Fibroblast of the aortic adventitia (primary cell): ENCODE measurements at regions not wholly inside any gene's neighbourhood (a gene's known extent, or its start where the extent isn't known, plus 50 kb on each side); places are given as distances from the start of the nearest gene placed in this dataset.

ENCODE experiments used
- DNase-seq: peaks from one replicate; pipeline ENCODE4 v3.0.0-alpha.2; 2010; ENCODE audit warnings: low read depth
- H3K4me3 ChIP-seq: 2 replicates; pipeline ENCODE4 v1.5.1; 2011; ENCODE audit warnings: low read depth, mild to moderate bottlenecking, control low read depth, low read length, moderate library complexity
- CTCF ChIP-seq: IDR thresholded peaks from 2 replicates; pipeline ENCODE4 v1.5.1; 2011; ENCODE audit warnings: mild to moderate bottlenecking, low read length, control low read depth, inconsistent platforms; ENCODE audit not compliant: insufficient read depth

DNA sequence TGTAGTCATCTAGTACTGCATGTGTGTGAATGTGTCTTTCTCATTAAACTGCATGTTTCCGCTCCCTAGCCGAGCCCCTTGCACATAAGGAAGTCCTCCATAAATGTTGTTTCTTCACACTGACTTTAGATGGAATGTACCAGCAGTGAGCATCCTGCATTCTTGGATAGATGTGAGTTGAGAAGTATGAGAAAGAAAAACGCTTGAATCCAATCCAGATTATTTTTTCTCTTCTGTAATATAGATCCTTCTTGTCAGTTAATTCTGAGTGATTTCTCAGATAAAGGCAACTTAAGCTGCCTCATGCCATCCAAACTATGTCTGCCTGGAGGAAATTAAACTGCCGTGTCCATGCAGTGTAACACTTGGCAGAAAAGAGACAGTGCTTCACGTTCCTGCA, 268.1 kb upstream of the ISX start:
- no peak for DNase-seq
- H3K4me3 ChIP-seq = no peak overlapping the region
- no peak for TF ChIP-seq CTCF

DNA sequence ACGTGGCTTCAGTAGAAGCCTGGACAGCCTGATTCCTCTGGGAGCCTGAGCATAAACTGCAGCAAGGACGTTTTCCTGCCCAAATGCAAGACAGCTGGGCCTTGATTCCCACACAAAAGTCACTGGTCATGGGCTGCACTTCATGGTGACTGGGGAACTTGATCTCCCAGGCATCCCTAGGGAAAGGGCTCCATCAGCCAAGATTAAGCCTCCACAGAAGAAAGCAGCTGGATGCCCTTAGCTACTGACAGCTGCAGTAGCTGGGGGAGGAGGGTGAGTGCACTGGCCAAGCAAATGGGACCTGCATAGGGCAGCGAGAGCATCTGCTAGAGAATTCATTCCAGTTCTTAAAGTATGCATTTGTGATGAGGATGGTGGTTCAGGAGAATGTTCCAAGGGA, 267.4 kb upstream of the ISX start:
- TF ChIP-seq CTCF = no peak
- H3K4me3 ChIP-seq = no peak overlapping the region
- DNase-seq = no peak

DNA sequence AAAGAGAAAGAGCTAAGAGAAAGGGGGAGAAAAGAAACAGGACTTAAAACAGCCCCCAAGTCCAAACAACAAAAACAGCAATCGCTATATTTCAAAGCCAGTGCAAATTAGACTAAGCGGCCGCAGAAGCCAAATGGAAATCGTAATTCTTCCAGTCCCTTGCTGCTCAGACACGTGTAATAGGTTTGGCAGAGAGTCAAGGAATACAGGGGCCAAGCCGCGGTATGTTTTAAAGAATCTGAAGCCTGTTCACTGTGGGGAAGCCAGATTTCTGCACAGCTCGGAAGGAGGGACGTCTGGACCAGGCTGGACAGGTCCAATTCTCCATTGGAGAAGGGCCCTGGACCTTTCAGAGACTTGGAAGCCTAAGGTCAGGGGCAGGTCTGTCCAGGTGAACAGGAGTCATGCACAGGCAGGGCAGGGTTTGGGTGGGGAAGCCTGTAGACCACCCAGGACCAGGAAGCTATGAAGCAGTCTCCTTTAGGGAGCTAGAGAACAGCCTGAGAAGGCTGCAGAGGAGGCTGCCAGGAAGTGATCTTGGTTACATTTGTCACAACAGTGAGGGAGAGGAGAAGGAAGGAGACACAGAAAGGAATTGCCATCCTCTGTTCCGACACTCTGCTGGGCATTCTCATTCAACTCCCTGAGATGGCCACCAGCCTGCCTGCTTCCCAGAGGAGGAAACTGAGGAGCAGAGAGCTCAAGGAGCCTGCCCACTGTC, 265.5 kb upstream of the ISX start:
- no peak for DNase-seq
- TF ChIP-seq CTCF = no peak
- H3K4me3 ChIP-seq = no peak overlapping the region

GRCh38 chr22:34801221-34801620, 264.7 kb upstream of the ISX start:
- TF ChIP-seq CTCF = no peak
- no peak overlapping the region for H3K4me3 ChIP-seq
- DNase-seq = no peak

DNA sequence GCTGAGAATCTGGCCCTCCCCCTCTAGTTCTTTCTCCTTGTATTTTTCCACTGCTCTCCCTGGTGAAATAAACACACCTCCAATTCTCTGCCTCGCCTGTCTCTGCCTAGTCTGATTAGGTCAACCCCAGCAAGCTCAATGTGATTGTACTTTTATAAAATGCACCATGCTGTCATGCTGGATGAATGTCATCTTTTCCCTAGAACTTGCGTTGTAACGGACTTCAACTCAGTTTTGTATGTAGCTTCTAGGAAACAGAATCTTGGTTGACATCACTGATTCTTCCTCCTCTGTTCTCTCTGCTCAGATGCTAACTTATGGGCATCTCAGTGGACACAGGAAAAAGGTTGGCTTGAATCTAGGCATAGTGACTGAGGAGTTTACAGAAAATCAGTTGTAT, 261.9 kb upstream of the ISX start:
- no peak for DNase-seq
- TF ChIP-seq CTCF = no peak
- no peak overlapping the region for H3K4me3 ChIP-seq

- no peak for TF ChIP-seq CTCF
- no peak for DNase-seq
- H3K4me3 ChIP-seq = no peak overlapping the region
These were observed 261.4 kb upstream of the ISX start for GRCh38 chr22:34804604-34805003.

DNA sequence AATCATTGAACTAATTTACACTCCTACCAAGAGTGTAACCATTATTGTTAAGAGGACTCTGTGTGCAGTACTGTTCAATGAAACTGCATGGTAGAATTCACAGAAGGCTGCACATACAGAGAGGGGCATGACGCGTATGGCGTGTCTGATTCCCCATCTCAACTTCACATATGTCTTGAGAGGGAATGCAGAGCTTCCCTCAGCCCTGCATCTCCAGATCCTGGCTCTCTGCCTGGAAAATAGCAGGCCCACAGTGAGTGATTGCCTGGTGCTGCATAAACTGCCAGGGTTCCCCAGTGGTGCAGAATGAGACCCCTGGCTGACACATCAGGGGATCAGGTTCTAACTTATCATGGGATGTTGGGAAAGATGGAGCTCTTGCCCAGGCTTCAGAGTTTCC, 260.2 kb upstream of the ISX start:
- DNase-seq = no peak
- H3K4me3 ChIP-seq = no peak overlapping the region
- TF ChIP-seq CTCF = no peak
